CD1c-positive myeloid dendritic cell (primary cell): ENCODE measurements at regions not wholly inside any gene's neighbourhood (a gene's known extent, or its start where the extent isn't known, plus 50 kb on each side); places are given as distances from the start of the nearest gene placed in this dataset.

Source experiments
- DNase-seq: peaks from one replicate; pipeline ENCODE4 v3.0.0-alpha.2; 2016; ENCODE audit errors: extremely low spot score

- DNase-seq: no peak
These were observed 55.2 kb upstream of the IL12B start for GRCh38 chr5:159385536-159385935.

GRCh38 chr5:159386028-159386711 is 55.9 kb upstream of the IL12B start:
- DNase-seq: peak; percentile 37

GRCh38 chr5:159392871-159393270 is 62.6 kb upstream of the IL12B start:
- no peak for DNase-seq

GRCh38 chr5:159393854-159394274 is 63.6 kb upstream of the IL12B start:
- no peak for DNase-seq

GRCh38 chr5:159395202-159395601 is 64.9 kb upstream of the IL12B start:
- no peak for DNase-seq

- peak; percentile 8 for DNase-seq
These were observed 68.6 kb upstream of the IL12B start for GRCh38 chr5:159398936-159399335.

GRCh38 chr5:159400476-159400875 is 70.2 kb upstream of the IL12B start:
- DNase-seq: no peak

GRCh38 chr5:159402311-159402710 is 72.0 kb upstream of the IL12B start:
- DNase-seq: no peak

- no peak for DNase-seq
These were observed 72.6 kb upstream of the IL12B start for GRCh38 chr5:159402856-159403255.

- no peak for DNase-seq
These were observed 73.8 kb upstream of the IL12B start for GRCh38 chr5:159403906-159404681.

GRCh38 chr5:159405611-159406031 is 75.3 kb upstream of the IL12B start:
- no peak for DNase-seq

- no peak for DNase-seq
These were observed 76.3 kb upstream of the IL12B start for GRCh38 chr5:159406571-159406970.

- no peak for DNase-seq
These were observed 79.5 kb upstream of the IL12B start for GRCh38 chr5:159409801-159410200.

GRCh38 chr5:159410480-159410879 is 80.2 kb upstream of the IL12B start:
- no peak for DNase-seq

- DNase-seq: no peak
These were observed 80.8 kb upstream of the IL12B start for GRCh38 chr5:159411115-159411514.

- DNase-seq: peak; percentile 37
These were observed 82.2 kb upstream of the IL12B start for GRCh38 chr5:159412284-159413046.

- no peak for DNase-seq
These were observed 83.7 kb upstream of the IL12B start for GRCh38 chr5:159414021-159414420.

GRCh38 chr5:159415301-159415937 is 85.1 kb upstream of the IL12B start:
- no peak for DNase-seq

GRCh38 chr5:159416438-159416837 is 86.2 kb upstream of the IL12B start:
- DNase-seq: no peak

GRCh38 chr5:159417170-159417569 is 86.9 kb upstream of the IL12B start:
- DNase-seq: no peak

- DNase-seq: no peak
These were observed 89.3 kb upstream of the IL12B start for GRCh38 chr5:159419576-159419975.

- DNase-seq: no peak
These were observed 90.7 kb upstream of the IL12B start for GRCh38 chr5:159420940-159421339.
